NCI-H345 treated with DMSO at 0.1 percent for 48 hours (cell line): ENCODE measurements at regions not wholly inside any gene's neighbourhood (a gene's known extent, or its start where the extent isn't known, plus 50 kb on each side); places are given as distances from the start of the nearest gene placed in this dataset.

Experiments used
- DNase-seq: peaks from one replicate; lab custom pipeline; 2025; ENCODE audit not compliant: unreplicated experiment; lab: John Stamatoyannopoulos, UW

- no peak for DNase-seq
Measured at GRCh38 chr13:111893607-111894443, 173.1 kb upstream of the SOX1 start.

GRCh38 chr13:111895896-111896821 is 170.8 kb upstream of the SOX1 start:
- DNase-seq = no peak

- no peak for DNase-seq
Measured at GRCh38 chr13:111897178-111897845, 169.6 kb upstream of the SOX1 start.

DNA sequence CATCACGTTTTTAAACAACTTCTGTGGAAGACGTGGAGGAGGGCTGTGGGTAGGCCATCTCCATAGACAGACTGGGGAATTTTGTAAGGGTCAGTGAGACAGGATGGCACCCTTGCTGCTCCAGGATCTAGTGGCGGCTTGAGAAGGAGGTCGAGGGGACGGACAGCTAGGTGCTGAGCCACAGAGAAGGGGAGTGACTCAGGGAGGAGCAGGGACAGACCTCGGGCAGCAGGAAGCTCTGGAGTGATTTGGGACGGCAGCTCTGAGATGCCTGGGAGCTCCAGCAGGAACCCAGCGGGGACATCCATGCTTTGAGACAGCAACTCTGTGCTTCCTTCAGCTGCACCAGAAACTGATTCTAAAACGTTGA is 169.1 kb upstream of the SOX1 start:
- no peak for DNase-seq

DNA sequence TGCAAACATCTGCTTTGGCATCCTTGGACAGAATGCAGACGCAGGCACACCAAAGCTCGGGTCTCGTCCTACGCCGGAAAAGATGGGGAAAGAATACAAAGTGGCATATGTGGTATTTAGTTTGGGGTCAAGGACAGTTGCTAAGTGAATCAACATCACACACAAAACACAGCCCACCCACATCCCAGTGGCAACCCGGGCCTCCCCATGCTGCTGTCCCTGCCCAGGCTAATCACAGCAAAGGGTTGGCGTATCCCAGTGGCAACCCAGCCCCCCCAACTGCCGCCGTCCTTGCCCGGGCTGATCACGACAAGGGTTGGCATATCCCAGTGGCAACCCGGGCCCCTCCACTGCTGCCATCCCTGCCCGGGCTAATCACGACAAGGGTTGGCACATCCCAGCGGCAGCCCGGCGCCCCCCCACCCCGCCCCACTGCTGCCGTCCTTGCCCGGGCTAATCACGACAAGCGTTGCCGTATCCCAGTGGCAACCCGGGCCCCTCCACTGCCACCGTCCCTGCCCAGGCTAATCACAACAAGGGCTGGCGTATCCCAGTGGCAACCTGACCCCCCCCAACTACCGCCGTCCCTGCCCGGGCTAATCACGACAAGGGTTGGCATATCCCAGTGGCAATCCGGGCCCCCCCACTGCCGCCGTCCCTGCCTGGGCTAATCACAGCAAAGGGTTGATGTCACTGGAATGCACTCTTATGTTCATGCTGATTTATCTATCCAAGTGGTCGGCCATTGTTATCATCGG is 167.8 kb upstream of the SOX1 start:
- DNase-seq = no peak

GRCh38 chr13:111899714-111900389 is 167.1 kb upstream of the SOX1 start:
- no peak for DNase-seq

DNA sequence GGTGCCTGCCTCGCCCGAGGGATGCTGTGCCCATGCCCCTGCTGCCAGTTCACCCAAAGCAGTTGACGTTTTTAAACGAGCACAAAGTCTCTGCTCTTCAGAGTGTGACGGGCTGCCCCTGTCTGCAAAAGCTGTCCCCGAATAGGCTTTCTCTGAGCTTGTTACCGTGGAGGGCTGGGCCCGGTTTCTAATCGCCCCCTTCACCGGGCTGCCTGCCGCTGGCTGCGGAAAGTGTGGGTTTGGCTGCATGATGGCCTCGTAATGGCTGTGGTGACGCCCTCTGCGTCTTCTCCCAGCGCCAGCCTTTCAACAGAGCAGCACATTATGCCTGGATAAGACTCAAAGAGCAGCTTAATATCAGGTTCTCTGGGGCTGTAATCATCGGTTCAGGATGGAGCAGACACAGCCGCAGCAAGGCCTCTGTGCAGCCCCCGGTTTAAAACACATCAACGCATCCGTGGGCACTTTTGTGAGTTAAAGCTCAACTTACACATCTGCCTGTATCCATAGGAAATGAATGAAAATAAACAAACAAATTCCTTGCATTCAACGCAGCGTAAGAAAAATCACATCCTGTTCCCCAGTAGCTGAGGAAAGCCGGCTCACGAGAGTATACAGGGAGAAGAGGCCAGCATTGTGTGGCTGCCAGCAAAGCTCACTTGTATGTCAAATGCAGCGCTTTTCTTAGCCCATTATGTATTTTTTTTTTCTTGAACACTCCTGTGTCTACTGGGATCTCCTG is 166.4 kb upstream of the SOX1 start:
- no peak for DNase-seq

GRCh38 chr13:111901267-111901915 is 165.6 kb upstream of the SOX1 start:
- DNase-seq = no peak

- DNase-seq = no peak
Measured at GRCh38 chr13:111902726-111903125, 164.2 kb upstream of the SOX1 start.

- DNase-seq = no peak
Measured at GRCh38 chr13:111903143-111903542, 163.8 kb upstream of the SOX1 start.

GRCh38 chr13:111904166-111904565 is 162.8 kb upstream of the SOX1 start:
- DNase-seq = no peak

DNA sequence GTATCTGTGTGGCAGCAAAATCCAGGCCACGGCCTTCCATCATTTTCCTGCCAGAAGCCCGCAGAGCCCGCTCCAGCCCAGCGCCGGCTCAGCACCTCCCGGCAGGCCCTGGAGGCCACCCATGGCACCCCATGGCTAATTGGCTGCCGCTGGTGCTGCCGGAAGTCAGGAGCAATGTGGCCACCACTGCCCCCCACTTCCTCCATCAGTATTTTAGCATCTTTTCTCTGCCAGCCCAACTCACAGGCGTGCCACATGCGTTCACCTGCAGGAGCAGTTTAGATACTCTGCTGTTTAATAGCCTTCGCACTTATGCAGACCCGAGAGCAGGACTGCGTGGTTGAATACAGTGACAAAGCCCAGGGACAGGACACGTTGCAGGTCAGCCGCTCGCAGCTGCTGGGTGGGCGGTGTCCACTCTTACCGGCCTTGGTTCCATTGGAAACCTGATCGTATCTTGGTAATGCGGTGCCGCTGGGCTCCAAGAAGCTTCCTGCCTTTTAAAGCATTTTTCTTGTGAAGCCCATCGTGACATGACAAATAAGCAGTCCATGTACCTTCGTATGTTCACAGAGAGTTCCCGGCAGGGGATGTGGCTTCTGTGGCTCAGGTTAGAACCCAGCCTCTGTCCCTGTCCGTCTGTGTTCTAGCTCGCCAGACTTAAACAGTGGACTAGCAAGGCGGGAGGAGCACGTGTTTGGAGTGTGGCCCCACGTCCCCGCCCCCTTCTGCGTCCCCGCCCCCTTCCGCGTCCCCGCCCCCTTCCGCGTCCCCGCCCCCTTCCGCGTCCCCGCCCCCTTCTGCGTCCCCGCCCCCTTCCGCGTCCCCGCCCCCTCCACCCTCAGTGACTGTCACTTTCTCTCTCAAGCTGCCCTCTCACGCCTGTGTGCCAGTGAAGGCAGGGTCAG is 162.0 kb upstream of the SOX1 start:
- DNase-seq = no peak

DNA sequence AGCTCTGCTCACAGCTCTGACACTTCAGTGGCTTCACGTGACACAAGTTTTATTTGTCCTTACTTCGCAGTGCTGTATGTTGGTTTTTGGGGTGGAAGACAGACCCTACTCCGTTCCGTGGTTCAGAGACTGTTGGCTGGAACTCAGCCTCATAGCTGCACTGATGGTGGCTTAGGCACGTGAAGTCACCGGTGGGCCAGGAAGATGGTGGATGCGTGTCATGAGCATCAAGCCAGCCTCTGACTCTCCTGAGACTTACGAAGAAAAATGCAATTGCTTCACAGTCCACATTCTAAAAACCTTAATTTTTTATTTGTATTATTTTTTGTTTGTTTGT is 161.4 kb upstream of the SOX1 start:
- DNase-seq = no peak

DNA sequence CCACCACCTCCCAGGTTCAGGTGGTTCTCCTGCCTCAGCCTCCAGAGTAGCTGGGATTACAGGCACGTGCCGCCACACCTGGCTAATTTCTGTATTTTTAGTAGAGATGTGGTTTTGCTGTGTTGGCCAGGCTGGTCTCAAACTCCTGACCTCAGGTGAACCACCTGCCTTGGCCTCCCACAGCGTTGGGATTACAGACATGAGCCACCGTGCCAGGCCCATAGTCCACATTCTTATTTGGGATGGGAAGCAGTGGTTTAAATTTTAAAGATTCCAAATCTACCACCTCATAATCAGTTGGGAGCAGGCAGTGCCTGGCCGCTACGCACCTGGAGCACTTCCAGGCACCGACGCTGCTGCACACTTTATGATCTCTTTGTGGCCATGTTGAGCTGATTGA is 160.6 kb upstream of the SOX1 start:
- DNase-seq = no peak

DNA sequence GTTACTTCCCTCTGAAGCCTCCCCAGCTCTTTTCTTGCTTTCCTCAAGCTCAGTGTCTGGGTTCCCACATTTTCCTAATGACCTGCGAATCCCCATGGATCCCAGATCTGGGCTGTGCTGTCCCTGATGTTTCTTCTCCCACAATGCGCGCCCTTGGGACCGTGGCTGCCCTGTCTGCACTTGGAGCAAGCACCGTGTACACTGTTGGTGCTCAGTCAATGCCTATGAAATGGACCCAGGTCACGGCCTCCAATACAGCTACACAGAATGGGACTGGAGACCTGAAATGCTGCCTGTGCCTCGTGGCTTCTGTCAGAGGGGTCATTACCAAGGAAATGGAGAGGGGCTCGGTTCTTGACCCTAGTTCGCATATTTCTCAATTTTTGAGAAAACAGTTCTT is 160.1 kb upstream of the SOX1 start:
- no peak for DNase-seq

DNA sequence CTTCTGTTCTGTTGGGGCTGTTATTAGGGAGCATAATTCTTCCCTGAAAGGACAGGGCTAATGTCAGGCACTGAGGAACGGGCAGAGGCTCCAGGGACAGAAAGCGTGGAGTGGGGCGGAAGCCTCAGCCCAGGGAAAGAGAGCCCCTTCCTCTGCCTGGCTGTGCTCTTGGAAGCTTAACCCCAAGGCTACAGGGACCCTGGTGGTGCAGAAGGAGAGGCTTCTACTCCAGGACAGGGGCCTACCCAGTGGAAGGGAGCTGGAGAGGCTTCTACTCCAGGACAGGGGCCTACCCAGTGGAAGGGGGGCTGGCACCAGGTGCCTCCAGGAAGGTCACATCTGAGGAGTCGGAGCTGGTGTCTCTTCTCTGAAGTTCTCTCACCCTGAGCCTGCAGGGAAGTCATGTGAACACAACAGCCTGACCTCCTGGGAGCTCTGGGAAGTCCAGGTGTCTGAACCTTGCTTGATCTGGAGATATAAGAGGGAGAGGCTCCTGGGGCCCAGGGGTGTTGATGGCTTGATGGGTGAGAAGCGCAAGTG is 159.5 kb upstream of the SOX1 start:
- DNase-seq = no peak

DNA sequence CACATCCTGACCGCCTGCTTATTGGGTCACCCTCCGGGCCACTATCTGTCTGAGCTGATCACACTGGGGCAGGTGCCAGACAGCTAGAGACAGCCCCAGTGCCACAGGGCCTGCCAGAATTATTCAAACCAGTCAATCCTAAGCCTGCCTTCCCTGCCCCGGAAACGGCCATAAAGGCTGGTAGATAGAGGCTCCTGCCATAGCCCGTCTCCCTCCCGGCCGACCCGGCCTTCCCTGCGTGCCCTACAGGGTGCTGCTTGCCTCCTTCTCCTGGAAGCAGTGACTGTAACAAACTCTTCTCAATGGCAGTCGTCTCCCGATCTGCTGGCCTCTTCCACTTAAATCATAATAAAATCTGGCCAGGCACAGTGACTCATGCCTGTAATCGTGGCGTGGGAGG is 158.6 kb upstream of the SOX1 start:
- DNase-seq = no peak

GRCh38 chr13:111908981-111909380 is 158.0 kb upstream of the SOX1 start:
- no peak for DNase-seq
